Neural cell (in vitro differentiated cells): ENCODE measurements at regions not wholly inside any gene's neighbourhood (a gene's known extent, or its start where the extent isn't known, plus 50 kb on each side); places are given as distances from the start of the nearest gene placed in this dataset.

Experiments used
- POLR2AphosphoS5 ChIP-seq: IDR thresholded peaks from 2 replicates; pipeline ENCODE4 v1.6.1; 2012
- REST ChIP-seq: IDR thresholded peaks from 2 replicates; pipeline ENCODE4 v1.6.1; 2012; ENCODE audit warnings: borderline replicate concordance
- TF ChIP-seq, protein P1 (sequence below): fragments of 450-650 bp; IDR thresholded peaks from 2 replicates; pipeline ENCODE4 v1.5.1; 2014; ENCODE audit warnings: antibody characterized with exemption, mild to moderate bottlenecking, moderate library complexity; ENCODE audit not compliant: poor library complexity, severe bottlenecking

DNA sequence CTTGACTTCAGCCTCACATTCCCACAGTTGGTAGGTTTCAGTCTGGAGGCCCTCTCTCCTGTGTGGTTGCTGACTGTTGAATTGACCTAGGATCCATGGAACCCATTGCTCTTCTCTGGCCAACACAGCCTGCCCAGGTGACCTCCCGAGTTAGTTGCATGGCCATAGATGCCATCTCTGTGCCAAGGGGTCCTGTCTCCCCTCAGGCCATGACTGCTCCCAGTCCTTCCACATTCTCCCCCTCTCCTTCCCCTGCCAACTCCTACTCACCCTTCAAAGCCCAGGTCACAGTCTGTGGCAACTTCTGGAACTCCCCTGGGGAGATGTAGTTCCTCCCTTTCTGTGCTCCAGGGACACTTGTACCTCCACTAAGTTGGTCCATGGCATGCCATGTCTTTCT lies 67.3 kb upstream of the GRB10 start:
- TF ChIP-seq, protein P1, sequence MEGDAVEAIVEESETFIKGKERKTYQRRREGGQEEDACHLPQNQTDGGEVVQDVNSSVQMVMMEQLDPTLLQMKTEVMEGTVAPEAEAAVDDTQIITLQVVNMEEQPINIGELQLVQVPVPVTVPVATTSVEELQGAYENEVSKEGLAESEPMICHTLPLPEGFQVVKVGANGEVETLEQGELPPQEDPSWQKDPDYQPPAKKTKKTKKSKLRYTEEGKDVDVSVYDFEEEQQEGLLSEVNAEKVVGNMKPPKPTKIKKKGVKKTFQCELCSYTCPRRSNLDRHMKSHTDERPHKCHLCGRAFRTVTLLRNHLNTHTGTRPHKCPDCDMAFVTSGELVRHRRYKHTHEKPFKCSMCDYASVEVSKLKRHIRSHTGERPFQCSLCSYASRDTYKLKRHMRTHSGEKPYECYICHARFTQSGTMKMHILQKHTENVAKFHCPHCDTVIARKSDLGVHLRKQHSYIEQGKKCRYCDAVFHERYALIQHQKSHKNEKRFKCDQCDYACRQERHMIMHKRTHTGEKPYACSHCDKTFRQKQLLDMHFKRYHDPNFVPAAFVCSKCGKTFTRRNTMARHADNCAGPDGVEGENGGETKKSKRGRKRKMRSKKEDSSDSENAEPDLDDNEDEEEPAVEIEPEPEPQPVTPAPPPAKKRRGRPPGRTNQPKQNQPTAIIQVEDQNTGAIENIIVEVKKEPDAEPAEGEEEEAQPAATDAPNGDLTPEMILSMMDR, result no peak
- TF ChIP-seq REST (no peak), POLR2AphosphoS5 (no peak)
